ENCODE measurements at regions not wholly inside any gene's neighbourhood (a gene's known extent, or its start where the extent isn't known, plus 50 kb on each side); places are given as distances from the start of the nearest gene placed in this dataset.

DNA sequence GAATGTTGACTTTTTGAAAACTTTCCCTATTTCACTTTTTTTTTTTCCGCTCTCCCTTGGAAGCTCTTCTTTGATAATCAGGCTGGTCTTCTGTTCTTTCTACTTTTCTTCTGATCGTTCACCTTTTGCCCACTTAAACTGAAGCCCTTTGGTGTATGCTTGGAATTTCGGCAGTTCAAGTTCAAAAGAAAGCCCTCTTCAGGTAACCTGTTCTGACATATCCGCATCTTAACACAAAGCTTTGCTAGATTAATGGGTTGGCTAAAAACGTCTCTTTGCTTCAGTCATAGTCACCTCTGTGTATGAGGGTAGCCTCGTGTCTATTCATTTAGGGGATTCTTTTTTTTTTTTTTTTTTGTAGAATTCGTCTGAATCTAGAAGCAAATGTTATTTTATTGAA is 1115.8 kb upstream of the RBFOX1 start:
- DNase-seq (ENCODE audit: low spot score): no peak
- TF ChIP-seq, protein P1, sequence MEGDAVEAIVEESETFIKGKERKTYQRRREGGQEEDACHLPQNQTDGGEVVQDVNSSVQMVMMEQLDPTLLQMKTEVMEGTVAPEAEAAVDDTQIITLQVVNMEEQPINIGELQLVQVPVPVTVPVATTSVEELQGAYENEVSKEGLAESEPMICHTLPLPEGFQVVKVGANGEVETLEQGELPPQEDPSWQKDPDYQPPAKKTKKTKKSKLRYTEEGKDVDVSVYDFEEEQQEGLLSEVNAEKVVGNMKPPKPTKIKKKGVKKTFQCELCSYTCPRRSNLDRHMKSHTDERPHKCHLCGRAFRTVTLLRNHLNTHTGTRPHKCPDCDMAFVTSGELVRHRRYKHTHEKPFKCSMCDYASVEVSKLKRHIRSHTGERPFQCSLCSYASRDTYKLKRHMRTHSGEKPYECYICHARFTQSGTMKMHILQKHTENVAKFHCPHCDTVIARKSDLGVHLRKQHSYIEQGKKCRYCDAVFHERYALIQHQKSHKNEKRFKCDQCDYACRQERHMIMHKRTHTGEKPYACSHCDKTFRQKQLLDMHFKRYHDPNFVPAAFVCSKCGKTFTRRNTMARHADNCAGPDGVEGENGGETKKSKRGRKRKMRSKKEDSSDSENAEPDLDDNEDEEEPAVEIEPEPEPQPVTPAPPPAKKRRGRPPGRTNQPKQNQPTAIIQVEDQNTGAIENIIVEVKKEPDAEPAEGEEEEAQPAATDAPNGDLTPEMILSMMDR (IDR thresholded peaks at IDR 0.05; ENCODE audit: extremely low read depth, missing control alignments): no peak

DNA sequence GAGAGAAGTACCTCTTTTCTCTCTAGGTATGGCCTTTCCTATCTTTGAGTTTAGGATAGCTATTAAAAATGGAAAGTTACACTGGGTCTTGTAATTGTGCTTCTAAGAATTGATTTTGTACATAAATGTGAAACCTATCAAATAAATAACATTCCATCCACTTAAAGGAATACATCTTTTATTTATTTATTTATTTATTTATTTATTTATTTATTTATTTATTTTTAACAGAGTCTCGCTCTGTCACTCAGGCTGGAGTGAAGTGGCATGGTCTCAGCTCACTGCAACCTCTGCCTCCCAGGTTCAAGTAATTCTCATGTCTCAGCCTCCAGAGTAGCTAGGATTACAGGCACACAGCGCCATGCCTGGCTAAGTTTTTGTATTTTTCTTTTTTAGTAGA is 1114.0 kb upstream of the EEF2KMT start:
- DNase-seq (ENCODE audit: low spot score): no peak
- TF ChIP-seq, protein P1 (IDR thresholded peaks at IDR 0.05; ENCODE audit: extremely low read depth, missing control alignments): no peak

DNA sequence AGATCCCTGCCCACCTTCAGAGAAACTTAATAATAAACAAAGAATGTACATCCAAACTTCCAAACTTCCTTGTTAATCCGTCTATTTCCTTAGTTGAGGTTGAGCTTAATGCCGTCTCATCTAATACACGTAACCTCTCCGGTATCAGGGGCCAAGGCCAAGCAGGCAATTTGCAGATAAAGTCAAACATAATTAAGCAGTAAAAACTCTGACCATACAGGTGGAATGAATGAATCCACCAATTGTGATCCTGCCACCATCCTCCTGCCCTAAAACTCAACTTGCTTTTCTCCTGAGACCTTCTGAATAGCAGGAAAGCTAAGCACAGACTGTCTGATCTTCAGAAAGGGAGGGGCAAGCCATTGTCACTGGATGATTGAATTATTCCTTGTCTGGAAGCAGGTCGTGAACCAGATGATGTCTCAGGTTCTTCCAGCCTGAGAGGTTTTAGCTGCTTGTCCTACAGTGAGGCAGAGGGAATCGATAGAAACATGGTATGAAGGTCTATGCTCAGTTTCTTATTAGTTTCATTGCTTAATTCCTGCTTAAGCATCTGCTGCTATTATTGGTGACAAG is 1111.8 kb upstream of the EEF2KMT start:
- TF ChIP-seq, protein P1 (IDR thresholded peaks at IDR 0.05; ENCODE audit: extremely low read depth, missing control alignments): no peak
- no peak for DNase-seq (ENCODE audit: low spot score)

DNA sequence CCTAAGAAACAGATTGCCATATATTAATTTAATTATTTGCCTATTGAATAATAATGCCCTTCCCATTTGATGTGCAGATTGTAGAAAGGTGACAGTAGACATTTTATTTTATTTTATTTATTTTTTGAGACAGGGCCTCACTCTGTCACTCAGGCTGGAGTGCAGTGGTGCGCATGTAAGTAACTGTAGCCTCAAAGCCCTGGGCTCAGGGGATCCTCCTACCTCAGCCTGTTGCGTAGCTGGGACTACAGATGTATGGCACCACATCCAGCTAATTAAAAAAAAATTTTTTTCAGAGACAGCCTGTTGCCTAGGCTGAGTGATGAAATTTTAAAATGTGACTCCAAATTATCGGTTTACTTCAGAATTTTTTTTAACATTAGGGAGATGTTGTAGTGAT is 1110.0 kb upstream of the EEF2KMT start:
- DNase-seq (ENCODE audit: low spot score): no peak
- TF ChIP-seq, protein P1 (IDR thresholded peaks at IDR 0.05; ENCODE audit: extremely low read depth, missing control alignments): no peak

DNA sequence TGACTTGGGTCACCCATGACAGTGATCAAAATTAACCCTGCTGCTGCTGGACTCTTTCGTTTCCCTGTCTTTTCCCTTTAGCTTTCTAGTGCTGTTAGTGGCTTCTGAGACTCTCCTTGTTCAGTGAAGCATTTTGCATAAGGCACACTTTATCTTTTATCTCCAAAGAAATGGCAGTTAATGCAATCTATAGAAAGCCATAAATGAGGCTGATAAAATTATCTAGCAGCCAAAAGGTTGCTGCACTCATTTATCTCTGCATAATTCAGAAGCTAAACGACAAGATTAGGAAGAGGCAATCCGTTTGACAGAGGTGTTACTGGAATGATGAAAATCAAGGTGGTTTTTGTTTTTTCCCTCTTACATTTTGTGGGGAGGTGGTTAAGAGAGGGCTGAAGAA is 1109.5 kb upstream of the EEF2KMT start:
- TF ChIP-seq, protein P1 (IDR thresholded peaks at IDR 0.05; ENCODE audit: extremely low read depth, missing control alignments): no peak
- no peak for DNase-seq (ENCODE audit: low spot score)

DNA sequence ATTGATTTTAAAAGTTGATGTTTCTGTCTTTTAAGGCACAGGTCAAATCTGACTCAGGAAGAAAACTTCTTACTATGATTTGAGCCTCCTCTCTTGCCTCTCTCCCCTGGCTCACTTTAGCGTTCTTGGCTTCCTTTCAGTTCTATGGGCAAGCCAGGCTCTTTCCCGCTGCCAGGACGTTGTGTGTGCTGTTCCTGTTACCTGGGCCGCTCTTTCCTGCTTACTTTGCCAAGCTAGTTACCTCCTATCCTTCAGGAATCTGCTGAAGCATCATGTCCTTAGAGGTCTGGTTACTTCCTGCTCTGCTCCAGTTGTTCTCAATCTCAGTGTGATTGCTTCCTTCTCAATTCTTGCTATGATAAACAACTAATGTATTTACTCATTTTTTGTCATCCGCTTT is 1108.5 kb upstream of the EEF2KMT start:
- no peak for DNase-seq (ENCODE audit: low spot score)
- TF ChIP-seq, protein P1 (IDR thresholded peaks at IDR 0.05; ENCODE audit: extremely low read depth, missing control alignments): no peak

DNA sequence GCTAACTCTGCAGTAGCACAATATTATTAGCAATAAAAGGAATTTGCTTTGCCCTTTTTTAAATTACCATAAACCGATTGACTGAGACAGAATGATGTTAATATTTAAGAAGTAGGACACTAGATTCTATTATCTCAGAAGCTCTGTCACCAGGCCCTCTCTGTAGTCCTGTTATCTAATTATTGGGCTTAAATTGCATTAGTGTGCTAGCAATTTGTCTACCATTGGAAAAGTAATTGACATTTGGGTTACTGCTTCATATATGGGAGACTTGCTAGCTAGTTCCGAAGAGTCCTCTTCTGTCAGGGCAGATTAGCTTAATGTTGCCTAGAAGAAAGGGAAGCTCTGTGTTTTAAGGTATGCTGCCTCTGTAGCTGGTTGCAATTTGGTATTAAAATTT is 1107.3 kb upstream of the EEF2KMT start:
- DNase-seq (ENCODE audit: low spot score): no peak
- TF ChIP-seq, protein P1 (IDR thresholded peaks at IDR 0.05; ENCODE audit: extremely low read depth, missing control alignments): no peak

Data from GM20000 (cell line).